ENCODE measurements at regions not wholly inside any gene's neighbourhood (a gene's known extent, or its start where the extent isn't known, plus 50 kb on each side); places are given as distances from the start of the nearest gene placed in this dataset.

- DNase-seq (ENCODE audit: low spot score), result no peak
Measured at GRCh38 chr2:144706647-144707046, 186.7 kb upstream of the ZEB2 start.

DNA sequence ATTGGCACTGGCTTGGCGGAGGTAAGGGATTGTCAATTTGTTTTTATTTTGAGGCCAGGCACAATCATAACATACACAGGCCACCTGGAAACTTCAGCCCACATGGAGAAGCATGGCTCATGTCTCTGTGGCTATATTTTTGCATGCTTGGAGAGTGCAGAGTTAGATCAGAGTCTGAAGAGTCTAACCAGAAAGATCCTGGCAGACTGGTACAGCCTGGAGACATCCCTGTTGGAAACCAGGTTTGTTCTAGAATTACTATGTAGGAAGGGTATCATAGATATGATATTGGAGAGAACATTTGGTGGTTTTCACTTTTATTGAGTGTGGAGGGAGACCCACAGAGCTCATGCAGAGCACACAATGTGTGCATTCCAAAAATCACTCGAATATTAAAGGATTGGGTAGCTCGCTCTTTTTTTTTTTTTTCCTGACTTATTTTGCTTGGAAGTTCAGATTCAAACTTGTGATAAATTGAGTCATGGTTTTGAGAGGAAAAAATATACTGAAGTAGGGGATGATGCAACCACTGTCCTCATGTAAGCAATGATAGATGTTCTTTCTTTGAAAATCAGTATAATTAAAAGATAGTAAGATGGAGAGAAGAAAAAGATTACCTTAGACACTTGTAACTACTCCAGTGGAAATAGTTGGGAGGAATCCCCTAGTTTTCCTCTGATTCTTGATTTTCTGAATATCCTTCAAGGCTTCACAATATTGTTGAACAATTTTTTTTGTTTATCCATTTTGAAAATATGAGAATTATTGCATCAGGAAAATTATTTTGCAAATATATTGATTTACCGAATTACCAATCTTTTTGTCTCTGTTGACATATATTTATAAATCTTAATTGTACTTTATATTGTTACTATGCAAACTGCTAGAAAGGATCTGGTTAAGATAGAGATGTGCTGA, 185.7 kb upstream of the ZEB2 start:
- no peak for DNase-seq (ENCODE audit: low spot score)

DNA sequence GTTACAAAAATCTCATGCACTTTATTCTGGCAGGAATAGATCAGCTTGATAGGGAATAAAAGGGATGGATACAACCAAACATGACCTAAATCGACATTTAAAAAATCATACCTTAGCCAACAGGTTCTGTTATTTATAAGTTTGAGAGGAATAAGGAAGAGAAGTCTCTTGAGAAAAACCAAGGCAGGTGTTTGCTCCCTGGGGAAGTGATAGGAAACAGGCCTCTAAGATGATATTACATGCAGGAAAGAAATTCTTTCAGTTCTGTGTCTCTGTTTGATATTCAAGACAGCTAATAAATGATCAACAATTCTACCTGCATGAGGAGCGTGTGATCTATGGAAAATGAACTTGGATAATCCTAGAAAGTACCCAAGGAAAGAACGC, 184.8 kb upstream of the ZEB2 start:
- DNase-seq (ENCODE audit: low spot score), result no peak

DNA sequence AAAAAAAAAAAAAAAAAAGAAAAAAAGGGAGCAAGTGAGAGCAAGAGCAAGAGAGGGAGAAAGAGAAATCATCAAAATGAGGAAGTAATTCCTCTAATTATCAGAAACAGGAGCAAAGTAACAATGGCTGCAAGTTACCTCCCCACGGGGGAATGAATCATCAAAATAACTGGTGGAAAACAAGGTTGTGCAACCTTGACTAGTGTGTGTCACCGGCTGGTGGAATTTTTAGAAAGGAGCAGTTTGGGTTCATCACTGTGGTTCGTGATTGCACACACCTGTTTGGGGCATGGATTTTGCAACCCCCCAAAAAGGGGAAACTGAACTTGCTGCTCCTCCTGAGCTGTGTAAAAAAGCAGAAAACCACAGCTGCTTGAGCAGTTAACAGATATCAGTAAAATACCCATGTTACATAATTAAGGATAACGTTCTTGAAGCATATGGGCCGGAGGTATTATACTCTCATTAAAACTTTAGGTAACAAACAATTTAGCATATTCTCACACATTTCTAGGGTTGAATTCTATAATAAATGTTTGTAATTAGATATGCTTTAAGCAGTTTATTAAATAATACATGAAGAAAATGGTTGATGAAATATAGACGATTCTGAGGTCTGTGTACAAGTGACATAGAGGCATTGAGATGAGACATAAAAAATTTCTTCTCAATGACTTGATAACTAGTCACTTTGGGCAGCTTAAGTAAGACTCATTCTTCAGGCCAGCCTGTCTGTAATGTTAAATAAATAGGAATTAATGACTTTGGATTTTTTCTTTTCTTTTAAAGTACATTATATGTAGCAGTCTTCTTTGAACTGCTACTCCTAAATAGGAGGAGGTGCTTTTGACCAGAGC, 184.2 kb upstream of the ZEB2 start:
- DNase-seq (ENCODE audit: low spot score), result no peak

GRCh38 chr2:144702051-144702450, 182.1 kb upstream of the ZEB2 start:
- no peak for DNase-seq (ENCODE audit: low spot score)

DNA sequence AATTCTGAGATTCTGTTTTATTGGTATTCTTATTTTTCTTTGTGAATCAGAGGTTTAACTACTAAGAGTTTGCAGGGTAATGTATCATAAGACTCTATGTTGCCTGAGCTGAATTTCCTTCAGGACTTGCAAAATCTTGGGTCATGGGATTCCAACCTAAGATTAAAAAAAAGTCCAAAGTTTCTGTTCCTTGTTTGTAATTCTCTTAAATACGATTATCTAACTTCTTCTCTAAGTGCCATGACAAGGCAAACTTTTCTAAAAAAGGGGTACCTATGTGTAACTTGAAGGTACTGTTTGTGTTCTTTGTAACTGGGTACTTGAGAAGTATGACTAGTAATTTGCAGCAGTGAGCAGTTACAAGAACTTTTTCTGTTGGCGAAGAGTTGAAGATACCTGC, 181.3 kb upstream of the ZEB2 start:
- no peak for DNase-seq (ENCODE audit: low spot score)

- no peak for DNase-seq (ENCODE audit: low spot score)
Measured at GRCh38 chr2:144698156-144698555, 178.2 kb upstream of the ZEB2 start.

DNA sequence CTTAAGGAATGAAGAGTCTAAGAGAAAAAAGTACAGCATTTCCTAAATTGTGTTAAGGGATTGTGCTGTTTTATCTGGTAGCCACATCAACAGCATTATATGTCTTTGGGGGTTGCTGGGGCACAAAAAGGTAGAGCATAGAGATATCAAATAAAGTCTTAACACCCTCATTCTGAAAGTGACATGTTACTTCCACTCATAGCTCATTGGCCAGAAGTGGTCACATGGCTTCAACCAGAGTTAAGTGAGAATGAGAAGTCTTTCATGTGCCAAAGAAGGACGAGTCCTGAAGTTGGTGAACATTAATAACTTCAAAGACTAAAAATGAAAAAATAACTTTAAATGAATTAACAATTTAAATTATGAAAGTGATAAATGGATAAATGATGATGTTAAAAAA, 175.7 kb upstream of the ZEB2 start:
- no peak for DNase-seq (ENCODE audit: low spot score)

DNA sequence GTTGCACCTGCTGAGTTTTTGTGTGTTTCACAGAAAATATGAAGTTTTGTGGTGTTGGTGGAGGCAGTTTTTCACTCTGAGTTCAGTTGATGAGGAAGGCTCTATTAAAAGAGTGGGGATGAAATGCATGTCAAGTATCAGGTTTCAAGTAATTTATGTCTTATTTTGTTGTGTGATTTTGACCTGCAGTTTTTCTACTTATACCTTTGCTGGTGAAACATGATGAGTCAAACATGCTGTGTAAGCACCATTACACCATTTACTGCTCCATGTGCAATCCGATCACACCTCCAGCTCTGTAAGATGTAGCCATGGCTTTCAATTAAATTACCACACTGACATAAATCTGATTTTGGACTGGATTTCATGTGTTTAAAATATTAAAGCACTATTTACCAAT, 174.5 kb upstream of the ZEB2 start:
- no peak for DNase-seq (ENCODE audit: low spot score)

- DNase-seq (ENCODE audit: low spot score), result no peak
Measured at GRCh38 chr2:144693179-144693578, 173.3 kb upstream of the ZEB2 start.

GRCh38 chr2:144692661-144693060, 172.7 kb upstream of the ZEB2 start:
- no peak for DNase-seq (ENCODE audit: low spot score)

DNA sequence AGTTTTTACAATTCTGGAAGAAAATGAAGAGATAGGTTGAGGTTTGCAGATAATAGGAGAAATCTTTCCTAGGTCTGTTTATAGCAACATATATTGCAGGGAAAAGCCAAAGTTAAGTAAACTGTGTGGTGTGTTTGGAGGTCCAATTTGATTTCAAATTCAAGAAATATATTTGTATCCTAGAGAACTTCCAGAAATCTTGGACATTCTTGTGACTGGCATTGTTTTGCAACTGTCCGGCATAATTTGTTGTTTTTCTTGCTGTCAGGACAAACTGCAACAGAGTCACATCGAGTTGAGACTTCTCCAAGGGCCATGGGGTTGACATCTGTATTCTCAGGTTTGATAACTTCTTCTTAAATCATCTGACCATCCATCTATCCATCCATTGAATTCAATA, 170.9 kb upstream of the ZEB2 start:
- DNase-seq (ENCODE audit: low spot score), result no peak

DNA sequence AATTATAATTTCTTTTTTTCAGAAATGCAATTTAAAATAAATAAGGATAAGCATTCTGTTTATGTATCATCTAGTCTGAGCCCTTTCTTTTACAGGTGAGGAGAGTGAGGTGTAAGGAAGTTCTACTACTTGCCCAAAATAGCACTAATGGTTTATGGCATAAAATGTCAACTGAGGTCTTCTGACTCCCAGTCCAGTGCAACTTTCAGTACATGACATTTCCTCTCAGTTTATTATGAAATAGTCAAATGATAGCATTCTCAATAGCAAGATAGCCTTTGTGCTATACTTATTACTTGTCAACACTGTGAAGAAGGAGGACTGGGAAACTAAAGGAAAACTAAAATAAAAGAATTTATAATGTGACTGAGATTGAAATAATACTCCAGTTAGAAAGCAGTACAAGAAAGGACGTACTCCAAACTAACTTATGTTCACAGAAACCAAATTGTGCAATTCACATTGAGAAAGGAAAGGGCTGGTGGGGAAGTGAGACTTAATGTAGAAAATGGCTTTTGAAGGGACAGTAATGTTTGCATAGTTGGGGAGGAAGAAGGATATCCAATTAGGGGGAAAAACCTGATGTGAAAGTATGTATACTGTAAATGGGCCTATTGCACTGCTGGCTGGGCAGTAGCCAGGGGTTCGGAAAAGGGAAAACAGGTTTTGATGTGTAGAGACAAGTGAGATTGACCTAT, 166.7 kb upstream of the ZEB2 start:
- DNase-seq (ENCODE audit: low spot score), result no peak

- DNase-seq (ENCODE audit: low spot score), result no peak
Measured at GRCh38 chr2:144683966-144684365, 164.0 kb upstream of the ZEB2 start.

- DNase-seq (ENCODE audit: low spot score), result no peak
Measured at GRCh38 chr2:144683107-144683753, 163.3 kb upstream of the ZEB2 start.

- DNase-seq (ENCODE audit: low spot score), result no peak
Measured at GRCh38 chr2:144682248-144682647, 162.3 kb upstream of the ZEB2 start.

GRCh38 chr2:144681389-144681788, 161.5 kb upstream of the ZEB2 start:
- DNase-seq (ENCODE audit: low spot score), result no peak

- no peak for DNase-seq (ENCODE audit: low spot score)
Measured at GRCh38 chr2:144679942-144680341, 160.0 kb upstream of the ZEB2 start.

- DNase-seq (ENCODE audit: low spot score), result no peak
Measured at GRCh38 chr2:144678736-144679135, 158.8 kb upstream of the ZEB2 start.

- DNase-seq (ENCODE audit: low spot score), result no peak
Measured at GRCh38 chr2:144675731-144676130, 155.8 kb upstream of the ZEB2 start.

GRCh38 chr2:144675331-144675730, 155.4 kb upstream of the ZEB2 start:
- DNase-seq (ENCODE audit: low spot score), result no peak

Data from mesenteric fat pad (tissue), 1 donor.